NCI-H1105 treated with DMSO at 0.1 percent for 48 hours (cell line): ENCODE measurements at regions not wholly inside any gene's neighbourhood (a gene's known extent, or its start where the extent isn't known, plus 50 kb on each side); places are given as distances from the start of the nearest gene placed in this dataset.
"Not testable (repeated sequence)": the region's sequence is repeated elsewhere in the genome, so short reads cannot be mapped to it uniquely, and the experiment has no call there.

ENCODE experiments used
- DNase-seq: peaks from one replicate; lab custom pipeline; 2025; lab: John Stamatoyannopoulos, UW

DNA sequence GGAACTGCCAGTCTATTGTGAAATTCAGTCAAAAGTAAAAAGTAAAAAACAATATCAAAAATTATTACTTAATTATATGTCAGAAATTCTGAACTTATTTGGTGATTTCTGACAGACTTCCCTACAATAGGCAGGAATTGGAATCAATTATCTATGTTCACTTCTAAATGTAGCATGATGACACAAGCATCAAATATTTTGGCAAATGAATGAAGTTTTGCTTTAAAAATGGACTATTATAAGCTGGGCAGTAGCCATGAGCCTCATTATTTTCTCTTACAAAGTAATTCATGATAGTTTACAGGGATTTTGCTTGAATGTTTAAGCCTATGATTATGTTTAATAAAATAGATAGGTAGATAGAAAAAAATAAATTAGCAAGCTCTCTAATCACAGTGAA lies 582.6 kb downstream of the SLITRK6 start:
- DNase-seq = no peak

- DNase-seq = no peak
These were observed 586.5 kb downstream of the SLITRK6 start for GRCh38 chr13:85212692-85213091.

- no peak for DNase-seq
These were observed 594.4 kb downstream of the SLITRK6 start for GRCh38 chr13:85204668-85205344.

DNA sequence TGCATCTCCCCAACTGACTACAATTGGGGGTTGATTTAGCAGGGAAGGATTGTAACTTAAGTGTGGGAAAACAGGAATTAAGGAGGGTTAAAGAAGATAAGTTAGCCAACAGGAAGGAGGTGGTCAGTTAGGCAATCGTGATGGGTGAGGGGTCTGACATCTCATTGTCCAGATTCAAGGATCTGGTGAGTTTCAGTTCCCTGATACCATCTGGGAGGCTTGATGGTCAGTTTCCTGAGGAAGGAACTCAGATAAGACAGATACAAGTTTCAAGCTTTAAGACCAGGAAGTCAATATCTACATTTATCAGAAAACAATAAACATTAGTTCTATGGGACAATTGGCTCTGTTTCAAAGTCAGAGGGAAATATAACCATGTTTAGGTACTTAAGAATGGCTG lies 601.8 kb downstream of the SLITRK6 start:
- no peak for DNase-seq

- DNase-seq = peak; percentile 63
These were observed 604.7 kb downstream of the SLITRK6 start for GRCh38 chr13:85194482-85194881.

- no peak for DNase-seq
These were observed 607.1 kb downstream of the SLITRK6 start for GRCh38 chr13:85191996-85192718.

GRCh38 chr13:85186356-85187045 lies 612.7 kb downstream of the SLITRK6 start:
- DNase-seq = no peak

DNA sequence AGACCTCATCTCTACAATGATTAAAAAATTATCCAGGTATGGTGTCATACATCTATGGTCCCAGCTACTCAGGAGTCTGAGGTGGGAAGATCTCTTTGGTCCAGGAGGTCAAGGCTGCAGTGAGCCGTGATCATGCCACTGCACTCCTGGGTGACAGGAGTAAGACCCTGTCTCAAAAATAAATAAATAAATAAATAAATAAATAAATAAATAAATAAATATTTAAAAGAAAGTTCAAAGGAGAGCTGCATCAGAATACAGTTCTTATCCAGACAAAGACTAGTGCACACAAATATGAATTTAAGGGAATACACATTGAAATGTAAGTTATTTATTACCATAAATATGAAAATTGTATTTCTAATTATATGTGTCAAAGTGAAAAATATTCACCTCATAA lies 624.9 kb downstream of the SLITRK6 start:
- no peak for DNase-seq

DNA sequence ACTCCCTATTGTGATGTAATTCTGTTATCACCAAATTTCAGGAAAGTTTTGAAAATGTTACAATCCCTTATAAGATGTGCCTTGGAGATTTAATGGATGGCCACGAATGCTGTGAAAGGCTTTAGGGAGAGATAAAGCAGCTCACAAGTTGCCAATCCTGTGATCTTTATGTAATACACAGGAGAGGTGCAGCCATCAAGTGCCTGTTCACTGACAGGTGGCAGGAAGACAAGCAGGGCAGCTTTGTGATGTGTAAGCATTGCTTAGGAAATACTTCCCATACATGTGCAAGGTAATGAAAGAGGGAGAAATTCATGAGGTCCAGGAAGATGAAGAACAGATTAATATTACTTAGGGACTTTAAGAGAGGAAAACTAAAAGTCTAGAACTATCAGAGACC lies 628.8 kb downstream of the SLITRK6 start:
- DNase-seq = peak; percentile 15

DNA sequence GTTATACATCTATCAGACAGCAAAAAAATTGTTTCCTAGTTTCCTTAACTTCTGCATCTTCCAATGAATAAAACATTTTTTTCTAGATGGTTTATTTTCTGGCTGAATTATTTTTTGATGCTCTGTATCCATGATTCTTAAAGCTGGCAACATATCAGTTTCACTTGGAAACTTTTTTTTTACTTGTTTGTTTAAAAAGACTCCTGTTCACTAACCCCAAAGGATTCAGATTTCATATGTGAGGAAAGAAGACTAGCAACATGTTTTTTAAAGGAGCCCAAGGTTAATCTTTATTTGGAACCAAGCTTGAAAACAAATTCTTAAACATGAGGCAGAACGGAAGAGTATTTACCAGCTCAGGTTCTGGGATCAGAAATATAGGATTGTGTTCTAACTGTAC lies 632.3 kb downstream of the SLITRK6 start:
- DNase-seq = no peak

GRCh38 chr13:85163063-85163462 lies 636.2 kb downstream of the SLITRK6 start:
- no peak for DNase-seq

DNA sequence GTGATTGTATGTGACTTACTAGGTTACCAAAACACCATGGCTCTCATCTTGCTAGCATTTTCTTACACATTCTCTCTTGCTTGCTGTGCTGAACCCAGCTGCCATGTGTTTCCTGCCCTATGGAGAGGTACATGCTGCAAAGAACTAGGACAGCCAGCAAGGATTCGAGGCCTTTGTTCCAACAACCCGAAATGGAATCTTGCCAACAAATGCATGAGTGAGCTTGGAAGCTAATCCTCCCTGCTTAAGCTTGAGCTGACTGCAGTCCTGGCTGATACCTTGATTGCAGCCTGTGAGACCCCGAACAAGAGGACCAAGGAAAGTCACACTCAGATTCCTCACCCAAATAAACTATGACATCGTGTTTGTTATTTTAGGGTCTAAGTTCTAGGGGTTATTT lies 651.2 kb downstream of the SLITRK6 start:
- DNase-seq = peak; percentile 57

DNA sequence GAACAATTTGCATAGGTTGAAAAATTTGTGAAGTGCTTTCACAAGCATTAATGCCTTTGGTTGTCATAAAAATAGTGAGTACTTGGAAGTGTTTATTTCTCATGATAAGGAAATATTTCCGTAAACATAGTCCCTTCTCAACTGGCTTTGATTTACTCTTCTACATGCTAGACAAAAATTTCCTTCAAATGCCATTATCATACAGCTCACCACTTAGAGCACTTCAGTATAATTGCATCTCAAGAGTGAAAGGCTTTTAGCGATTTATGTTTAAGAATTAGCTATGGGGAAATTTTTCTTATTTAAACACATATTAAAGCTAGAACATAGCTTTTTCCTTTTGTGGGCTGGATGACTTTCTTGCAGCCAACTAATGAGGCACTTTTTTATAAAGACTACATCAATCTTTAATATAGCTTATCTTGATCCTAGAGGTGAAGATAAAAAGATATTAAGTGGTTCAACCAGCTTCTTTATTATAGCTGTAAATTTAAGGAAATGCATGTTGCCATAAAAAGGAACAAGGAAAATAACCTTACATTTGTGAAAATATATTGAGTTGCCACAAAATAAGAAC lies 656.8 kb downstream of the SLITRK6 start:
- peak; percentile 16 for DNase-seq

DNA sequence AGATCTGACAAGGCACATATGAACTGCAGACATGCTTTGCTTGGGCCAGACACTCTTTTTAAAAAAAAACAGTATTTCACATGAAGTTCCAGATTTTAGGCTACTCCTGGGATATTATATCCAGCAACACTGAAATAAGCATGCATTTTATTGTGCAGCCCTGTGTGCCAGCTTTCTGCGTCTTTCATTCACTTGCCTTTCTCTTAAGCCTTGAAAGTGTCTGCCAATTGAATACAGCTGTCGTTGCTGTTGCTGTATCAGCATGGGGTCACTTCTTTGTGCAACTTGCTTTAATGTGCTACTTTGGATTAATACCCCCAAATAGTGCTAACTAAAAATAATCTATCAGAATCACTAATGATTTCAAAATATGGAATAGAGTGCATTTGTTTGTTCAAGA lies 657.8 kb downstream of the SLITRK6 start:
- no peak for DNase-seq

DNA sequence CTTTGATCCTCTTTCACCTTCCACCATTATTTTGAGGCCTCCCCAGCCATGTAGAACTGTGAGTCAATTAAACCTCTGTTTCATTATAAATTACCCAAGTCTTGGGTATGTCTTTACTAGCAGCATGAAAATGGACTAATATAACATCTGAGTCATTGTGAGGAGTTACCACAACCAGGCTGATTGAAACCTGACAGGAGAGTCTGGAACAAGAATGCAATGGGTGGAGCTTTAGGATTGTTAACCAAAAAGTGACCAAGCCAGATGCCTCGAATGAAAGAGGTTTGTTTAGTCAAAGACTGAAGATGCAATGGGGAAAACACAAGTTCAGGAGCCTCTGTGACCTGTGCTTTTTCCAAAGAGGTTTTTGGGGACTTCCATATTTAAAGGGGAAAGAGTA lies 659.0 kb downstream of the SLITRK6 start:
- DNase-seq = no peak

DNA sequence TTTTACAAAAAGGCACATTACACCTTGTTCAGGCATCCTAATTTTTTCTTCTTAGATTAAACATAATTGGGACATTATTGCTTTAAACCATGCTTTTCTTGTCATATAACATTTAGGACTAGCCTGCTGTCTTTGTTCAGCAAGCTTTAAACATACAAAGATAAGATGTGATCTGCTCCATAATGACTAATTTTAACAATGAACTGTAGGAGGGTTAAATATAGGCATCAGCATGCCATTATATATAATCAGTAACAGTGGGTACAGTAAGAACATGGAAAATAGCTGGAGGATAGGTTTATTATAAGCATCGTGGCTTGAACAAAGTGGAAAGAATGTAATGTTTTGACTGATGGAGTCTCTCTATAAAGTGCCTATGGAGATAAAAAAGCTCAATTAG lies 661.7 kb downstream of the SLITRK6 start:
- no peak for DNase-seq

DNA sequence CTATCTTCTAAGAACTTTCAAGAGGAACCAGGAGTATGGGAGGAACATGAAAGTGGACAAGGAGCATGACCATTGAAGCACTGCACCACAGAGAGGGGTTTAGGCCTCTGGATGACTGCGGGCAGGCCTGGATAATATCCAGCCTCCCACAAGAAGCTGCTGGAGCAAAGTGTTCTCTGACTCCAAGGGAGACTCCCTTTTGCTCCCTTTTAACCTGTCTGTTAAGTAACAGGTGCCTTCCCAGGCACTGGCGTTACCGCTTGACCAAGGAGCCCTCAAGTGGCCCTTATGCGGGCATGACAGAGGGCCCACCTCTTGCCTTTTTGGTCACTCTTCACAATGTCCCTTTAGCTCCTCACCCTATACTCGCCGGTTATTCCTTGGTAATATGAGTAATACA lies 666.2 kb downstream of the SLITRK6 start:
- DNase-seq = no peak

DNA sequence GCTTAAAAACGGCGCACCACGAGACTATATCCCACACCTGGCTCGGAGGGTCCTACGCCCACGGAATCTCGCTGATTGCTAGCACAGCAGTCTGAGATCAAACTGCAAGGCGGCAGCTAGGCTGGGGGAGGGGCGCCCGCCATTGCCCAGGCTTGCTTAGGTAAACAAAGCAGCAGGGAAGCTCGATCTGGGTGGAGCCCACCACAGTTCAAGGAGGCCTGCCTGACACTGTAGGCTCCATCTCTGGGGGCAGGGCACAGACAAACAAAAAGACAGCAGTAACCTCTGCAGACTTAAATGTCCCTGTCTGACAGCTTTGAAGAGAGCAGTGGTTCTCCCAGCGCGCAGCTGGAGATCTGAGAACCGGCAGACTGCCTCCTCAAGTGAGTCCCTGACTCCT lies 675.7 kb downstream of the SLITRK6 start:
- DNase-seq = not testable (repeated sequence)

- peak; percentile 68 for DNase-seq
These were observed 690.9 kb downstream of the SLITRK6 start for GRCh38 chr13:85108356-85108755.

DNA sequence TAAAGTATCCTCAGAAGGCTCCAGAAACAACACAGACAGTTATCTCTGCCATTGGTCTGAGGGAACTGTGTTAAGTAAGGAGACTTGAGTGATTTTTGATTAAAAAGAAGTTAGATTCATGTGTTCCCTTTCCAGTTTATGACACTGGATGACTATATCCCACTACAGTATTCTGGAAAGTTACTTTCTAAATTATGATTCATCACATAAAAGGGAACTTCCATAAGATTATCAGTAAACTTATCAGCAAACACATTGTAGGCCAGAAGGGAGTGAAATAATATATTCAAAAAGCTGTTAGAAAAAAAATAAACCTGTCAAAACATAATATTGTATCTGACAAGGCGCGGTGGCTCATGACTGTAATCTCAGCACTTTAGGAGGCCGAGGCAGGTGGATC lies 700.0 kb downstream of the SLITRK6 start:
- DNase-seq = no peak

DNA sequence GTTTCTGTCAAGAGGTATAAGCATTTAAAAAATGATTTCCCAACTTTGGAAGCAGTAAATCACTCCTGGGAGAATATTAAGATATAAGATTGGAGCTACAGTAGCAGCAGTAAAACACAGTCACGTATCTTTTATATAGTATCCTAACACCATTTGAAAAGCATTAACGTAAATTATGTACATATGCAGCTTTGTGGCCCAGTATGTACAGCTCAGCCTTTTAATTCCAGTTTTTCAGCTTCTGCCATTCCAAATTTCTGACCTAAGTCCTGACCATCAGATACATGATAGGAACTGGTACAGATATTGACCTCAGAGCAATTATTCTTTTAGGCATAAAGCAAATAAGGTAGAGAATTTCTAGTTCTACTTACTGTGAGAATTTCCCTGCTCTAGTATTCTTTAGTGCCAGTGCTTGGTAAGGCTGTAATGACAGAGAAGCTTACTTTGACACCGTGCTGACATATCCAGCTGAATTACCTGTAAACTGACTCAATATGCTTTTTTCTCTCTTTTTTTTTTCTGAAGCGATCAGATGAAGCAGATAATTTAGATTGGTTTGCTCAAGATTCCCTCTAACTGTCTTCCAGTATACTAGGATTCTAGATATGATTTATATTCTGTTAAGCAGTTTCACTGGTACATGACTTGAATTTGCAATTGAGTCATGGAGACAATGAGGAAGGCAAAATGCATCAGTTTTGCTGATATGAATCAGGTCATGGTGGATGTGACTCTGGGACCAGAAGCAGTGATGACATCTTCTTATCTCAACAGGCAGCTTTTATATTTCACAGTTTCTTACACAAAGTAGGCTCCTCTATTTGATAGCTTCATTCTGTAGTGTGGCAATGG lies 703.6 kb downstream of the SLITRK6 start:
- DNase-seq = no peak

GRCh38 chr13:85093808-85094207 lies 705.4 kb downstream of the SLITRK6 start:
- no peak for DNase-seq
